ENCODE measurements at regions not wholly inside any gene's neighbourhood (a gene's known extent, or its start where the extent isn't known, plus 50 kb on each side); places are given as distances from the start of the nearest gene placed in this dataset.

- no peak for TF ChIP-seq CTCF (IDR thresholded peaks at IDR 0.05)
- no peak for TF ChIP-seq POLR2A (IDR thresholded peaks at IDR 0.05)
- Histone ChIP-seq H3K9me3 (no peaks in the 10 kb centered on the region), H3K4me1 (no peaks in the 10 kb centered on the region), H3K27me3 (no peaks in the 10 kb centered on the region), H3K4me3 (no peak overlapping the region), H3K27ac (no peak overlapping the region), H3K36me3 (no peaks in the 10 kb centered on the region)
- intact Hi-C loops (cut with DNase I), result no loop called here
- no peak for ATAC-seq
- no peak for DNase-seq
- WGBS (ENCODE audit: insufficient coverage, low coverage, low lambda C conversion rate, missing lambda C conversion rate), result 65% methylated on average over 3 of the region's 3 CpGs
Observed at GRCh38 chr5:44644628-44645027, 164.1 kb upstream of the MRPS30 start.

- no peaks in the 10 kb centered on the region for H3K4me1 ChIP-seq
- no peaks in the 10 kb centered on the region for H3K36me3 ChIP-seq
- no peaks in the 10 kb centered on the region for H3K27me3 ChIP-seq
- DNase-seq (no peak), ATAC-seq (peak in 1 of 4 donors; percentile 18)
- H3K9me3 ChIP-seq, result no peaks in the 10 kb centered on the region
- TF ChIP-seq POLR2A (IDR thresholded peaks at IDR 0.05), result no peak
- no peak for TF ChIP-seq CTCF (IDR thresholded peaks at IDR 0.05)
- whole genome bisulfite sequencing (ENCODE audit: insufficient coverage, low coverage, low lambda C conversion rate, missing lambda C conversion rate), result no CpG with 5 or more reads among the region's 2 CpGs
- intact Hi-C loops (cut with DNase I), result no loop called here
- H3K27ac ChIP-seq, result no peak overlapping the region
- H3K4me3 ChIP-seq, result no peak overlapping the region
Observed at GRCh38 chr5:44641820-44642219, 166.9 kb upstream of the MRPS30 start.

GRCh38 chr5:44640945-44641456 is 167.7 kb upstream of the MRPS30 start:
- ATAC-seq (no peak), DNase-seq (no peak)
- 63% methylated on average over 3 of the region's 5 CpGs for WGBS (ENCODE audit: insufficient coverage, low coverage, low lambda C conversion rate, missing lambda C conversion rate)
- Histone ChIP-seq H3K4me1 (no peaks in the 10 kb centered on the region), H3K4me3 (no peak overlapping the region), H3K36me3 (no peaks in the 10 kb centered on the region), H3K9me3 (no peaks in the 10 kb centered on the region), H3K27me3 (no peaks in the 10 kb centered on the region), H3K27ac (no peak overlapping the region)
- TF ChIP-seq POLR2A (IDR thresholded peaks at IDR 0.05) (no peak), CTCF (IDR thresholded peaks at IDR 0.05) (no peak)
- intact Hi-C loops (cut with DNase I), result no loop called here

GRCh38 chr5:44637916-44638869 is 170.6 kb upstream of the MRPS30 start:
- H3K27me3 ChIP-seq, result no peaks in the 10 kb centered on the region
- H3K36me3 ChIP-seq, result no peaks in the 10 kb centered on the region
- H3K4me1 ChIP-seq, result no peaks in the 10 kb centered on the region
- TF ChIP-seq POLR2A (IDR thresholded peaks at IDR 0.05), result no peak
- TF ChIP-seq CTCF (IDR thresholded peaks at IDR 0.05), result no peak
- 54% methylated on average over 12 of the region's 12 CpGs for WGBS (ENCODE audit: insufficient coverage, low coverage, low lambda C conversion rate, missing lambda C conversion rate)
- DNase-seq (no peak), ATAC-seq (no peak)
- no peak overlapping the region for H3K4me3 ChIP-seq
- no peak overlapping the region for H3K27ac ChIP-seq
- H3K9me3 ChIP-seq, result no peaks in the 10 kb centered on the region
- intact Hi-C loops (cut with DNase I), result no loop called here

All from right lobe of liver (tissue), 6 donors.